GM19239 (cell line): ENCODE measurements at regions not wholly inside any gene's neighbourhood (a gene's known extent, or its start where the extent isn't known, plus 50 kb on each side); places are given as distances from the start of the nearest gene placed in this dataset.

ENCODE experiments used
- DNase-seq: peaks from one replicate; pipeline ENCODE4 v3.0.0; 2011; ENCODE audit warnings: low spot score; ENCODE audit not compliant: insufficient read length
- FAIRE-seq: peaks from 2 replicates; lab custom pipeline; 2011; peaks lifted over from hg19 to GRCh38; lab: Jason Lieb, UNC

- FAIRE-seq, result no peak
- DNase-seq, result no peak
Measured at GRCh38 chr21:16269476-16269875, 539.7 kb downstream of the USP25 start.

- no peak for FAIRE-seq
- no peak for DNase-seq
Measured at GRCh38 chr21:16279731-16280581, 550.2 kb downstream of the USP25 start.

- FAIRE-seq, result no peak
- no peak for DNase-seq
Measured at GRCh38 chr21:16280686-16281091, 550.9 kb downstream of the USP25 start.

- FAIRE-seq (no peak), DNase-seq (no peak)
Measured at GRCh38 chr21:16283516-16283915, 553.7 kb downstream of the USP25 start.

- no peak for FAIRE-seq
Measured at GRCh38 chr21:16285605-16286126, 555.9 kb downstream of the USP25 start.

GRCh38 chr21:16287046-16287445 lies 557.3 kb downstream of the USP25 start:
- DNase-seq (no peak), FAIRE-seq (no peak)

More at GRCh38 chr21:16285605-16286126, 555.9 kb downstream of the USP25 start:
- no peak for DNase-seq

- DNase-seq, result no peak
- FAIRE-seq, result no peak
Measured at GRCh38 chr21:16291296-16291695, 561.5 kb downstream of the USP25 start.

GRCh38 chr21:16294128-16294527 lies 564.3 kb downstream of the USP25 start:
- DNase-seq (no peak), FAIRE-seq (no peak)

- DNase-seq, result no peak
- FAIRE-seq, result no peak
Measured at GRCh38 chr21:16302851-16303282, 573.1 kb downstream of the USP25 start.

- FAIRE-seq (no peak), DNase-seq (no peak)
Measured at GRCh38 chr21:16304174-16305095, 574.7 kb downstream of the USP25 start.

- DNase-seq, result no peak
- no peak for FAIRE-seq
Measured at GRCh38 chr21:16305686-16306085, 575.9 kb downstream of the USP25 start.

GRCh38 chr21:16307256-16307655 lies 577.5 kb downstream of the USP25 start:
- FAIRE-seq (no peak), DNase-seq (no peak)

GRCh38 chr21:16308269-16308668 lies 578.5 kb downstream of the USP25 start:
- FAIRE-seq, result no peak
- no peak for DNase-seq

GRCh38 chr21:16309250-16309971 lies 579.6 kb downstream of the USP25 start:
- no peak for DNase-seq
- FAIRE-seq, result no peak

- DNase-seq (no peak), FAIRE-seq (no peak)
Measured at GRCh38 chr21:16310176-16310575, 580.4 kb downstream of the USP25 start.

- no peak for FAIRE-seq
- DNase-seq, result no peak
Measured at GRCh38 chr21:16311229-16311628, 581.4 kb downstream of the USP25 start.

- DNase-seq, result no peak
- FAIRE-seq, result no peak
Measured at GRCh38 chr21:16312321-16312720, 582.5 kb downstream of the USP25 start.

GRCh38 chr21:16315223-16315622 lies 585.4 kb downstream of the USP25 start:
- DNase-seq, result no peak
- FAIRE-seq, result no peak

GRCh38 chr21:16318651-16319300 lies 589.0 kb downstream of the USP25 start:
- FAIRE-seq (no peak), DNase-seq (no peak)

- FAIRE-seq, result no peak
- DNase-seq, result no peak
Measured at GRCh38 chr21:16320110-16320509, 590.3 kb downstream of the USP25 start.
